Stimulated activated CD4-positive, alpha-beta T cell treated with anti-CD3 and anti-CD28 coated beads, TNF-alpha, amount 100 ng/mL, for 4 hours (primary cell): ENCODE measurements at regions not wholly inside any gene's neighbourhood (a gene's known extent, or its start where the extent isn't known, plus 50 kb on each side); places are given as distances from the start of the nearest gene placed in this dataset.

Experiments used
- DNase-seq, 3 experiments: peaks; one replicate each; pipeline ENCODE4 v3.0.0-alpha.2; 2020; ENCODE audit warnings: low read depth in 3 of 3

GRCh38 chr3:72237679-72238009, 452.7 kb upstream of the PROK2 start:
- DNase-seq, result no peak

- no peak for DNase-seq
Observed at GRCh38 chr3:72234391-72234790, 449.4 kb upstream of the PROK2 start.

- no peak for DNase-seq
Observed at GRCh38 chr3:72233571-72233970, 448.6 kb upstream of the PROK2 start.

GRCh38 chr3:72232777-72233176, 447.8 kb upstream of the PROK2 start:
- no peak for DNase-seq

- DNase-seq, result no peak
Observed at GRCh38 chr3:72232331-72232730, 447.4 kb upstream of the PROK2 start.

- DNase-seq, result no peak
Observed at GRCh38 chr3:72231439-72232196, 446.7 kb upstream of the PROK2 start.

GRCh38 chr3:72230774-72231379, 445.9 kb upstream of the PROK2 start:
- DNase-seq, result no peak

GRCh38 chr3:72229952-72230351, 445.0 kb upstream of the PROK2 start:
- DNase-seq, result no peak

GRCh38 chr3:72227486-72228070, 442.6 kb upstream of the PROK2 start:
- no peak for DNase-seq

- no peak for DNase-seq
Observed at GRCh38 chr3:72224804-72225509, 440.0 kb upstream of the PROK2 start.

- no peak for DNase-seq
Observed at GRCh38 chr3:72223628-72224027, 438.7 kb upstream of the PROK2 start.

GRCh38 chr3:72223116-72223515, 438.2 kb upstream of the PROK2 start:
- DNase-seq, result no peak

GRCh38 chr3:72222410-72222809, 437.5 kb upstream of the PROK2 start:
- no peak for DNase-seq

GRCh38 chr3:72220946-72221345, 436.0 kb upstream of the PROK2 start:
- DNase-seq, result no peak

GRCh38 chr3:72219752-72220151, 434.8 kb upstream of the PROK2 start:
- no peak for DNase-seq

- no peak for DNase-seq
Observed at GRCh38 chr3:72217570-72217969, 432.6 kb upstream of the PROK2 start.

GRCh38 chr3:72214066-72214951, 429.4 kb upstream of the PROK2 start:
- no peak for DNase-seq

GRCh38 chr3:72213296-72214065, 428.5 kb upstream of the PROK2 start:
- DNase-seq, result no peak

GRCh38 chr3:72212396-72212795, 427.4 kb upstream of the PROK2 start:
- DNase-seq, result no peak

- no peak for DNase-seq
Observed at GRCh38 chr3:72210261-72210660, 425.3 kb upstream of the PROK2 start.

GRCh38 chr3:72205297-72205826, 420.4 kb upstream of the PROK2 start:
- DNase-seq, result no peak
